GM12878 (cell line): ENCODE measurements at regions not wholly inside any gene's neighbourhood (a gene's known extent, or its start where the extent isn't known, plus 50 kb on each side); places are given as distances from the start of the nearest gene placed in this dataset.

Experiments
- ATAC-seq: fragments of 200-7000 bp; cut with Tn5 transposase; 3 replicates; pipeline ENCODE4 v1.9.1; 2020; ENCODE audit warnings: mild to moderate bottlenecking, moderate library complexity
- BruUV-seq: library from RNA; stranded (reverse); fragments of 400-500 nt; replicated peaks from 2 replicates; lab custom pipeline; 2021; lab: Mats Ljungman, UMichigan
- CTCF ChIA-PET: fragments of 300-600 bp; sonication (Branson Sonifier 250); formaldehyde crosslinking; extraction: SDS; loops from one replicate; lab custom pipeline; 2021; ENCODE audit warnings: inconsistent platforms; lab: Yijun Ruan, JAX
- POLR2A ChIA-PET: fragments of 350-600 bp; formaldehyde crosslinking; extraction: SDS; loops from one replicate; lab custom pipeline; 2021; ENCODE audit warnings: inconsistent platforms; lab: Charles Lee
- RAD21 ChIA-PET: fragments of 300-600 bp; sonication (Branson Sonifier 250); formaldehyde crosslinking; loops from one replicate; lab custom pipeline; 2023; ENCODE audit warnings: antibody characterized with exemption; ENCODE audit not compliant: unreplicated experiment; lab: Charles Lee
- SMC1A ChIA-PET: fragments of 300-600 bp; sonication (Branson Sonifier 250); formaldehyde crosslinking; loops from one replicate; lab custom pipeline; 2023; ENCODE audit not compliant: unreplicated experiment, uncharacterized antibody; lab: Charles Lee
- DNase-seq: peaks from one replicate; pipeline ENCODE4 v3.0.0-alpha.2; 2011; ENCODE audit warnings: low read depth, low spot score
- FAIRE-seq: peaks from 3 replicates; lab custom pipeline; 2011; peaks lifted over from hg19 to GRCh38; lab: Jason Lieb, UNC
- H2AFZ ChIP-seq: 2 replicates; pipeline ENCODE4 v1.6.0; 2011; ENCODE audit warnings: low read depth, low read length, control low read depth; ENCODE audit not compliant: control insufficient read depth
- H3K27ac ChIP-seq: 2 replicates; pipeline ENCODE4 v1.5.1; 2011; ENCODE audit warnings: control low read depth; ENCODE audit not compliant: control insufficient read depth, insufficient read depth
- H3K27me3 ChIP-seq, 2 experiments: replicated peaks in 1 of 2; 2 replicates each; pipeline versions ENCODE4 v1.6.0 to v1.6.1; 2011; ENCODE audit warnings: low read length in 1 of 2; ENCODE audit not compliant: control insufficient read depth in 2 of 2, insufficient read depth in 2 of 2
- H3K36me3 ChIP-seq, 2 experiments: 2 replicates each; pipeline ENCODE4 v1.5.1; 2011; ENCODE audit warnings: low read length in 1 of 2; ENCODE audit not compliant: control insufficient read depth in 2 of 2, insufficient read depth in 2 of 2
- H3K4me1 ChIP-seq: 2 replicates; pipeline ENCODE4 v1.6.1; 2011; ENCODE audit warnings: mild to moderate bottlenecking, low read length, moderate library complexity, mixed read lengths; ENCODE audit not compliant: control insufficient read depth, insufficient read depth
- H3K4me2 ChIP-seq: 2 replicates; pipeline ENCODE4 v1.6.0; 2011; ENCODE audit warnings: control low read depth; ENCODE audit not compliant: control insufficient read depth, insufficient read depth
- H3K4me3 ChIP-seq: fragments of 200-600 bp; sonication (generic); 2 replicates; pipeline ENCODE4 v1.5.1; 2016
- H3K79me2 ChIP-seq: 2 replicates; pipeline ENCODE4 v1.6.0; 2011; ENCODE audit warnings: low read length; ENCODE audit not compliant: control insufficient read depth, insufficient read depth
- H3K9ac ChIP-seq: 2 replicates; pipeline ENCODE4 v1.8.0; 2011; ENCODE audit warnings: low read length, control low read depth, mixed read lengths; ENCODE audit not compliant: control insufficient read depth, insufficient read depth
- H3K9me3 ChIP-seq: replicated peaks from 3 replicates; pipeline ENCODE4 v1.5.1; 2011; ENCODE audit warnings: mild to moderate bottlenecking, low read length; ENCODE audit not compliant: control insufficient read depth, insufficient read depth
- H4K20me1 ChIP-seq: 2 replicates; pipeline ENCODE4 v1.6.0; 2011; ENCODE audit not compliant: control insufficient read depth, insufficient read depth
- ATF3 ChIP-seq: IDR thresholded peaks from 2 replicates; pipeline ENCODE4 v1.6.1; 2011; ENCODE audit warnings: low read depth, mild to moderate bottlenecking, low read length, moderate library complexity, borderline replicate concordance; ENCODE audit errors: extremely low read depth
- BCL11A ChIP-seq: IDR thresholded peaks from 2 replicates; pipeline ENCODE4 v1.6.1; 2011; ENCODE audit warnings: low read depth, low read length
- CBX5 ChIP-seq: sonication (generic); IDR thresholded peaks from 2 replicates; pipeline ENCODE4 v1.6.1; 2016; ENCODE audit warnings: low read depth, moderate library complexity, mild to moderate bottlenecking, inconsistent platforms
- DPF2 ChIP-seq: fragments of 450-650 bp; IDR thresholded peaks from 2 replicates; pipeline ENCODE4 v1.6.1; 2017; ENCODE audit warnings: mild to moderate bottlenecking
- ETV6 ChIP-seq, 2 experiments: fragments of 450-650 bp in 1 of 2; IDR thresholded peaks in 1 of 2; conservative IDR thresholded peaks in 1 of 2; 2 replicates each; pipeline ENCODE4 v1.6.1; 2014; ENCODE audit warnings: antibody characterized with exemption in 1 of 2, borderline replicate concordance in 1 of 2, low read depth in 1 of 2, mild to moderate bottlenecking in 1 of 2, moderate library complexity in 1 of 2
- IKZF2 ChIP-seq, 2 experiments: fragments of 450-650 bp; IDR thresholded peaks; 2 replicates each; pipeline ENCODE4 v1.6.1; 2017; ENCODE audit warnings: mild to moderate bottlenecking in 2 of 2, moderate library complexity in 2 of 2
- MXI1 ChIP-seq: fragments of 150-350 bp; IDR thresholded peaks from 2 replicates; pipeline ENCODE4 v1.6.1; 2011; ENCODE audit warnings: low read depth, mild to moderate bottlenecking, inconsistent platforms, low read length, improper control_type of control experiment
- MYB ChIP-seq: fragments of 150-350 bp; IDR thresholded peaks from 2 replicates; pipeline ENCODE4 v1.6.1; 2014; ENCODE audit warnings: mild to moderate bottlenecking, low read depth, low read length, borderline replicate concordance
- MYC ChIP-seq: IDR thresholded peaks from 2 replicates; pipeline ENCODE4 v1.6.1; 2011; ENCODE audit warnings: mild to moderate bottlenecking, low read length, moderate library complexity, inconsistent platforms; ENCODE audit not compliant: insufficient read depth, insufficient replicate concordance, insufficient read length, severe bottlenecking
- NR2C1 ChIP-seq: fragments of 450-650 bp; IDR thresholded peaks from 2 replicates; pipeline ENCODE4 v1.6.1; 2017; ENCODE audit warnings: antibody characterized with exemption, mild to moderate bottlenecking, moderate library complexity
- POU2F2 ChIP-seq: IDR thresholded peaks from 3 replicates; pipeline ENCODE4 v1.6.1; 2011; ENCODE audit warnings: low read depth, mild to moderate bottlenecking, low read length, borderline replicate concordance
- RAD21 ChIP-seq: IDR thresholded peaks from 2 replicates; pipeline ENCODE4 v1.6.1; 2011; ENCODE audit warnings: mild to moderate bottlenecking, low read depth, low read length, moderate library complexity; ENCODE audit not compliant: insufficient read depth
- RBBP5 ChIP-seq: fragments of 200-600 bp; sonication (generic); conservative IDR thresholded peaks from 2 replicates; pipeline ENCODE4 v1.6.1; 2016
- RELB ChIP-seq: fragments of 450-650 bp; IDR thresholded peaks from 2 replicates; pipeline ENCODE4 v1.6.1; 2017; ENCODE audit warnings: low read depth, mild to moderate bottlenecking, moderate library complexity
- SIN3A ChIP-seq: IDR thresholded peaks from 2 replicates; pipeline ENCODE4 v1.6.1; 2012; ENCODE audit warnings: low read depth, low read length, improper control_type of control experiment
- SMAD1 ChIP-seq: fragments of 450-650 bp; IDR thresholded peaks from 2 replicates; pipeline ENCODE4 v1.6.1; 2018; ENCODE audit warnings: mild to moderate bottlenecking, low read depth; ENCODE audit not compliant: partially characterized antibody
- SMARCA5 ChIP-seq: fragments of 450-650 bp; IDR thresholded peaks from 2 replicates; pipeline ENCODE4 v1.6.1; 2017; ENCODE audit warnings: mild to moderate bottlenecking
- STAT3 ChIP-seq: IDR thresholded peaks from 2 replicates; pipeline ENCODE4 v1.6.1; 2011; ENCODE audit warnings: low read depth, low read length, improper control_type of control experiment
- TARDBP ChIP-seq: IDR thresholded peaks from 2 replicates; pipeline ENCODE4 v1.6.1; 2016; ENCODE audit warnings: borderline replicate concordance
- ZNF207 ChIP-seq: fragments of 450-650 bp; IDR thresholded peaks from 2 replicates; pipeline ENCODE4 v1.6.1; 2014; ENCODE audit warnings: antibody characterized with exemption, mild to moderate bottlenecking, borderline replicate concordance
- in situ Hi-C: fragments of 300-500 bp; cut with MboI; formaldehyde crosslinking; loops from 9 replicates; pipeline ENCODE4 v1.14.3; 2018; ENCODE audit warnings: mixed read lengths
- intact Hi-C: fragments of 100-400 bp; cut with micrococcal nuclease; formaldehyde crosslinking; loops from one replicate; pipeline ENCODE4 v1.14.2; 2022; ENCODE audit not compliant: unreplicated experiment
- TF ChIP-seq, protein P1 (sequence below): fragments of 150-350 bp; IDR thresholded peaks from 2 replicates; pipeline ENCODE4 v1.6.1; 2016; ENCODE audit warnings: low read depth, low read length

DNA sequence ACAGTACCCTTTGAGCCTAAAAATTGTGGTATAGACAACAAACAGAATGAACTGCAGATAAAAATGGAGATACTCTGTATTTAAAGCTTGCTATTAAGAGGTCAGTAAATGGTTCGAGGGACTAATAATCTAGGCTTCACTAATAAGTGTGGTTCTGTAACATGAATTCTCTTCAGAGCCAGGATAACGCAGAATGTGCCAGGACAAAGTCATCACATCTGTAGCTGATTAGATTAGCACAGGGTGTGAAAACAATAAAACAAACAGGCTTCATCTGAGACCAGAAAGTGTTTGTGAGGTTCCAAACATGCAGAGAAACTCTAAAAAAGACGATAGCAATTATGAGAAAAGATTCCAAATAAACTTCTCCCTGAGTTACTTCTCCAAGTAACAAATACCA, 89.1 kb upstream of the LUZP2 start (continued):
- TF ChIP-seq RELB (no peak), MYC (no peak), DPF2 (no peak)
- TF ChIP-seq, protein P1, sequence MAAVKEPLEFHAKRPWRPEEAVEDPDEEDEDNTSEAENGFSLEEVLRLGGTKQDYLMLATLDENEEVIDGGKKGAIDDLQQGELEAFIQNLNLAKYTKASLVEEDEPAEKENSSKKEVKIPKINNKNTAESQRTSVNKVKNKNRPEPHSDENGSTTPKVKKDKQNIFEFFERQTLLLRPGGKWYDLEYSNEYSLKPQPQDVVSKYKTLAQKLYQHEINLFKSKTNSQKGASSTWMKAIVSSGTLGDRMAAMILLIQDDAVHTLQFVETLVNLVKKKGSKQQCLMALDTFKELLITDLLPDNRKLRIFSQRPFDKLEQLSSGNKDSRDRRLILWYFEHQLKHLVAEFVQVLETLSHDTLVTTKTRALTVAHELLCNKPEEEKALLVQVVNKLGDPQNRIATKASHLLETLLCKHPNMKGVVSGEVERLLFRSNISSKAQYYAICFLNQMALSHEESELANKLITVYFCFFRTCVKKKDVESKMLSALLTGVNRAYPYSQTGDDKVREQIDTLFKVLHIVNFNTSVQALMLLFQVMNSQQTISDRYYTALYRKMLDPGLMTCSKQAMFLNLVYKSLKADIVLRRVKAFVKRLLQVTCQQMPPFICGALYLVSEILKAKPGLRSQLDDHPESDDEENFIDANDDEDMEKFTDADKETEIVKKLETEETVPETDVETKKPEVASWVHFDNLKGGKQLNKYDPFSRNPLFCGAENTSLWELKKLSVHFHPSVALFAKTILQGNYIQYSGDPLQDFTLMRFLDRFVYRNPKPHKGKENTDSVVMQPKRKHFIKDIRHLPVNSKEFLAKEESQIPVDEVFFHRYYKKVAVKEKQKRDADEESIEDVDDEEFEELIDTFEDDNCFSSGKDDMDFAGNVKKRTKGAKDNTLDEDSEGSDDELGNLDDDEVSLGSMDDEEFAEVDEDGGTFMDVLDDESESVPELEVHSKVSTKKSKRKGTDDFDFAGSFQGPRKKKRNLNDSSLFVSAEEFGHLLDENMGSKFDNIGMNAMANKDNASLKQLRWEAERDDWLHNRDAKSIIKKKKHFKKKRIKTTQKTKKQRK: no peak

GRCh38 chr11:24408202-24408601, 88.7 kb upstream of the LUZP2 start:
- no peak overlapping the region for H2AFZ ChIP-seq
- in situ Hi-C loops: no loop called here
- H3K4me1 ChIP-seq: no peaks in the 10 kb centered on the region
- DNase-seq (no peak), ATAC-seq (no peak), FAIRE-seq (no peak)
- H3K9ac ChIP-seq: no peak overlapping the region
- no peak overlapping the region for H3K27ac ChIP-seq
- no peaks in the 10 kb centered on the region for H3K27me3 ChIP-seq
- intact Hi-C loops: no loop called here
- ChIA-PET CTCF (no interaction called here), POLR2A (no interaction called here), SMC1A (interaction anchor here (1.3 kb wide), 1 partner anchor 31 kb away, joined by 3 read pairs; no protein-coding TSS in a partner anchor), RAD21 (no interaction called here)
- H3K4me3 ChIP-seq: no peak overlapping the region
- BruUV-seq: no TSS peak
- no peaks in the 10 kb centered on the region for H4K20me1 ChIP-seq
- H3K9me3 ChIP-seq: no peaks in the 10 kb centered on the region
- H3K4me2 ChIP-seq: no peak overlapping the region
- no peaks in the 10 kb centered on the region for H3K79me2 ChIP-seq
- no peaks in the 10 kb centered on the region for H3K36me3 ChIP-seq
- TF ChIP-seq ZNF207 (no peak), BCL11A (no peak), POU2F2 (no peak), STAT3 (no peak), SMARCA5 (no peak), RAD21 (no peak), SIN3A (no peak), MYB (no peak), NR2C1 (no peak), RBBP5 (no peak), SMAD1 (no peak), ETV6 (conservative IDR thresholded peaks at IDR 0.05 in 1 of 2, IDR thresholded peaks at IDR 0.05 in 1 of 2; ENCODE audit: borderline replicate concordance in 1 of 2, low read depth in 1 of 2) (no peak), IKZF2 (IDR thresholded peaks at IDR 0.05) (no peak), TARDBP (no peak), MXI1 (no peak), CBX5 (no peak), ATF3 (no peak)
